ENCODE measurements at regions not wholly inside any gene's neighbourhood (a gene's known extent, or its start where the extent isn't known, plus 50 kb on each side); places are given as distances from the start of the nearest gene placed in this dataset.
"Not testable (repeated sequence)": the region's sequence is repeated elsewhere in the genome, so short reads cannot be mapped to it uniquely, and the experiment has no call there.

DNA sequence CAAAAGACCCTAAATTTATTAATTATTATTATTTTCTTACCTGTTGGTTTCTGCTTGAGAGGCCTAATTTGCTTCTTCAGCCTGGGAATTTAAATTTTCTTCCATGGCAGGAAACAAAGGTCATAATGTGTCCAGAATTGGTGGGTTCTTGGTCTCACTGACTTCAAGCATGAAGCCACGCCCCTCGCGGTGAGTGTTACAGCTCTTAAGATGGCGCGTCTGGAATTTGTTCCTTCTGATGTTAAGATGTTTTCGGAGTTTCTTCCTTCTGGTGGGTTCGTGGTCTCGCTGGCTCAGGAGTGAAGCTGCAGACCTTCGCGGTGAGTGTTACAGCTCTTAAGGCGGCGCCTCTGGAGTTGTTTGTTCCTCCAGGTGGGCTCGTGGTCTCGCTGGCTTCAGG is 998.7 kb upstream of the SPRY2 start:
- intact Hi-C loops (cut with micrococcal nuclease; ENCODE audit: unreplicated experiment); ATAC-seq; SMC1A ChIA-PET (ENCODE audit: uncharacterized antibody, unreplicated experiment); DNase-seq (ENCODE audit: low read depth, low spot score); H3K4me1 ChIP-seq (ENCODE audit: control insufficient read depth, insufficient read depth, low read length); H3K4me3 ChIP-seq; H3K27ac ChIP-seq (ENCODE audit: control insufficient read depth, insufficient read depth); FAIRE-seq; H3K9ac ChIP-seq (ENCODE audit: control insufficient read depth, insufficient read depth, low read length); H4K20me1 ChIP-seq (ENCODE audit: control insufficient read depth, insufficient read depth); H3K36me3 ChIP-seq (ENCODE audit: control insufficient read depth in 2 of 2, insufficient read depth in 2 of 2, low read length in 1 of 2); H3K79me2 ChIP-seq (ENCODE audit: control insufficient read depth, insufficient read depth, low read length); H3K27me3 ChIP-seq (replicated peaks in 1 of 2; ENCODE audit: control insufficient read depth in 2 of 2, insufficient read depth in 2 of 2, low read length in 1 of 2); CTCF ChIA-PET; H2AFZ ChIP-seq (ENCODE audit: control insufficient read depth, low read depth, low read length); in situ Hi-C loops (cut with MboI); H3K9me3 ChIP-seq (replicated peaks; ENCODE audit: control insufficient read depth, insufficient read depth, low read length); BruUV-seq (replicated peaks); POLR2A ChIA-PET; H3K4me2 ChIP-seq (ENCODE audit: control insufficient read depth, insufficient read depth): not testable (repeated sequence)
- WGBS (ENCODE audit: insufficient coverage, insufficient replicate concordance, low lambda C conversion rate, missing lambda C conversion rate): 72% methylated on average over 14 of the region's 14 CpGs
- RAD21 ChIA-PET (ENCODE audit: unreplicated experiment): interaction anchor here (0.7 kb wide), 1 partner anchor 69 kb away, joined by 4 read pairs; no protein-coding TSS in a partner anchor

DNA sequence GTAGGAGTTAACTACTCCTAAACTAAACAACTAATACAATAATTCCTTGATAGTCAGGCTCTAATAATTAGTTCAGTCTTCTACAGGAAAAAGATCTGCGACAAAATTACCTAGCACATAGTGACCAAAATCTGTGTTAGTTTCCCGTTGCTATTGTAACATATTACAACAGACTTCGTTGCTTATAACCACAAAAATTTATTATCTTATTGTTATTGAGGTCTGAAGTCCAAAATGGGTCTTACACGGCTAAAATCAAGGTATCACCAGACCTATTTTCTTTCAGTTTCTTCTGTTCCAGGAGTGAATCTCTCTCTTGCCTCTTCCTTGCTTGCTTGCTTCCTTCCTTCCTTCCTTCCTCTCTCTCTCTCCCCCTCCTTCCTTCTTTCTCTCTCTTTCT is 993.6 kb upstream of the SPRY2 start:
- Histone ChIP-seq H3K9ac (ENCODE audit: control insufficient read depth, insufficient read depth, low read length) (no peak overlapping the region), H3K79me2 (ENCODE audit: control insufficient read depth, insufficient read depth, low read length) (no peaks in the 10 kb centered on the region), H3K4me1 (ENCODE audit: control insufficient read depth, insufficient read depth, low read length) (no peaks in the 10 kb centered on the region), H3K36me3 (ENCODE audit: control insufficient read depth in 2 of 2, insufficient read depth in 2 of 2, low read length in 1 of 2) (no peaks in the 10 kb centered on the region), H3K4me3 (no peak overlapping the region), H2AFZ (ENCODE audit: control insufficient read depth, low read depth, low read length) (no peak overlapping the region), H3K4me2 (ENCODE audit: control insufficient read depth, insufficient read depth) (no peak overlapping the region), H3K9me3 (replicated peaks; ENCODE audit: control insufficient read depth, insufficient read depth, low read length) (no peaks in the 10 kb centered on the region; the same call in 2 of the 3 replicates), H3K27ac (ENCODE audit: control insufficient read depth, insufficient read depth) (no peak overlapping the region), H4K20me1 (ENCODE audit: control insufficient read depth, insufficient read depth) (no peaks in the 10 kb centered on the region), H3K27me3 (replicated peaks in 1 of 2; ENCODE audit: control insufficient read depth in 2 of 2, insufficient read depth in 2 of 2, low read length in 1 of 2) (no peaks in the 10 kb centered on the region)
- no peak for ATAC-seq
- no peak for FAIRE-seq
- ChIA-PET CTCF (no interaction called here), RAD21 (ENCODE audit: unreplicated experiment) (no interaction called here), SMC1A (ENCODE audit: uncharacterized antibody, unreplicated experiment) (no interaction called here), POLR2A (no interaction called here)
- DNase-seq (ENCODE audit: low read depth, low spot score): no peak
- in situ Hi-C loops (cut with MboI): no loop called here
- 23% methylated on average over 4 of the region's 4 CpGs for WGBS (ENCODE audit: insufficient coverage, insufficient replicate concordance, low lambda C conversion rate, missing lambda C conversion rate)
- no TSS peak for BruUV-seq (replicated peaks)
- intact Hi-C loops (cut with micrococcal nuclease; ENCODE audit: unreplicated experiment): no loop called here
- TF ChIP-seq, protein P1, sequence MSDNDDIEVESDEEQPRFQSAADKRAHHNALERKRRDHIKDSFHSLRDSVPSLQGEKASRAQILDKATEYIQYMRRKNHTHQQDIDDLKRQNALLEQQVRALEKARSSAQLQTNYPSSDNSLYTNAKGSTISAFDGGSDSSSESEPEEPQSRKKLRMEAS (IDR thresholded peaks at IDR 0.05; ENCODE audit: low read depth, low read length): no peak
- TF ChIP-seq, protein P2, sequence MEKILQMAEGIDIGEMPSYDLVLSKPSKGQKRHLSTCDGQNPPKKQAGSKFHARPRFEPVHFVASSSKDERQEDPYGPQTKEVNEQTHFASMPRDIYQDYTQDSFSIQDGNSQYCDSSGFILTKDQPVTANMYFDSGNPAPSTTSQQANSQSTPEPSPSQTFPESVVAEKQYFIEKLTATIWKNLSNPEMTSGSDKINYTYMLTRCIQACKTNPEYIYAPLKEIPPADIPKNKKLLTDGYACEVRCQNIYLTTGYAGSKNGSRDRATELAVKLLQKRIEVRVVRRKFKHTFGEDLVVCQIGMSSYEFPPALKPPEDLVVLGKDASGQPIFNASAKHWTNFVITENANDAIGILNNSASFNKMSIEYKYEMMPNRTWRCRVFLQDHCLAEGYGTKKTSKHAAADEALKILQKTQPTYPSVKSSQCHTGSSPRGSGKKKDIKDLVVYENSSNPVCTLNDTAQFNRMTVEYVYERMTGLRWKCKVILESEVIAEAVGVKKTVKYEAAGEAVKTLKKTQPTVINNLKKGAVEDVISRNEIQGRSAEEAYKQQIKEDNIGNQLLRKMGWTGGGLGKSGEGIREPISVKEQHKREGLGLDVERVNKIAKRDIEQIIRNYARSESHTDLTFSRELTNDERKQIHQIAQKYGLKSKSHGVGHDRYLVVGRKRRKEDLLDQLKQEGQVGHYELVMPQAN (conservative IDR thresholded peaks at IDR 0.05): no peak
- TF ChIP-seq RELA (IDR thresholded peaks at IDR 0.05; ENCODE audit: borderline replicate concordance, partially characterized antibody) (no peak), BMI1 (IDR thresholded peaks at IDR 0.05; ENCODE audit: borderline replicate concordance) (no peak), NR2C2 (IDR thresholded peaks at IDR 0.05; ENCODE audit: borderline replicate concordance, control insufficient read depth, insufficient read length, low read depth) (no peak), NFIC (IDR thresholded peaks at IDR 0.05; ENCODE audit: low read depth, low read length) (no peak), KDM1A (IDR thresholded peaks at IDR 0.05; ENCODE audit: borderline replicate concordance) (no peak), FOXM1 (IDR thresholded peaks at IDR 0.05; ENCODE audit: low read depth, low read length) (no peak), PML (IDR thresholded peaks at IDR 0.05; ENCODE audit: low read length) (no peak)
- TF ChIP-seq, protein P3, sequence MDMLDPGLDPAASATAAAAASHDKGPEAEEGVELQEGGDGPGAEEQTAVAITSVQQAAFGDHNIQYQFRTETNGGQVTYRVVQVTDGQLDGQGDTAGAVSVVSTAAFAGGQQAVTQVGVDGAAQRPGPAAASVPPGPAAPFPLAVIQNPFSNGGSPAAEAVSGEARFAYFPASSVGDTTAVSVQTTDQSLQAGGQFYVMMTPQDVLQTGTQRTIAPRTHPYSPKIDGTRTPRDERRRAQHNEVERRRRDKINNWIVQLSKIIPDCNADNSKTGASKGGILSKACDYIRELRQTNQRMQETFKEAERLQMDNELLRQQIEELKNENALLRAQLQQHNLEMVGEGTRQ (IDR thresholded peaks at IDR 0.05; ENCODE audit: borderline replicate concordance, low read depth, low read length): no peak
- TF ChIP-seq, protein P4, sequence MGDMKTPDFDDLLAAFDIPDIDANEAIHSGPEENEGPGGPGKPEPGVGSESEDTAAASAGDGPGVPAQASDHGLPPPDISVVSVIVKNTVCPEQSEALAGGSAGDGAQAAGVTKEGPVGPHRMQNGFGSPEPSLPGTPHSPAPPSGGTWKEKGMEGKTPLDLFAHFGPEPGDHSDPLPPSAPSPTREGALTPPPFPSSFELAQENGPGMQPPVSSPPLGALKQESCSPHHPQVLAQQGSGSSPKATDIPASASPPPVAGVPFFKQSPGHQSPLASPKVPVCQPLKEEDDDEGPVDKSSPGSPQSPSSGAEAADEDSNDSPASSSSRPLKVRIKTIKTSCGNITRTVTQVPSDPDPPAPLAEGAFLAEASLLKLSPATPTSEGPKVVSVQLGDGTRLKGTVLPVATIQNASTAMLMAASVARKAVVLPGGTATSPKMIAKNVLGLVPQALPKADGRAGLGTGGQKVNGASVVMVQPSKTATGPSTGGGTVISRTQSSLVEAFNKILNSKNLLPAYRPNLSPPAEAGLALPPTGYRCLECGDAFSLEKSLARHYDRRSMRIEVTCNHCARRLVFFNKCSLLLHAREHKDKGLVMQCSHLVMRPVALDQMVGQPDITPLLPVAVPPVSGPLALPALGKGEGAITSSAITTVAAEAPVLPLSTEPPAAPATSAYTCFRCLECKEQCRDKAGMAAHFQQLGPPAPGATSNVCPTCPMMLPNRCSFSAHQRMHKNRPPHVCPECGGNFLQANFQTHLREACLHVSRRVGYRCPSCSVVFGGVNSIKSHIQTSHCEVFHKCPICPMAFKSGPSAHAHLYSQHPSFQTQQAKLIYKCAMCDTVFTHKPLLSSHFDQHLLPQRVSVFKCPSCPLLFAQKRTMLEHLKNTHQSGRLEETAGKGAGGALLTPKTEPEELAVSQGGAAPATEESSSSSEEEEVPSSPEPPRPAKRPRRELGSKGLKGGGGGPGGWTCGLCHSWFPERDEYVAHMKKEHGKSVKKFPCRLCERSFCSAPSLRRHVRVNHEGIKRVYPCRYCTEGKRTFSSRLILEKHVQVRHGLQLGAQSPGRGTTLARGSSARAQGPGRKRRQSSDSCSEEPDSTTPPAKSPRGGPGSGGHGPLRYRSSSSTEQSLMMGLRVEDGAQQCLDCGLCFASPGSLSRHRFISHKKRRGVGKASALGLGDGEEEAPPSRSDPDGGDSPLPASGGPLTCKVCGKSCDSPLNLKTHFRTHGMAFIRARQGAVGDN (IDR thresholded peaks at IDR 0.05): no peak

Measured in GM12878 (cell line).